ENCODE measurements at regions not wholly inside any gene's neighbourhood (a gene's known extent, or its start where the extent isn't known, plus 50 kb on each side); places are given as distances from the start of the nearest gene placed in this dataset.
A peak's percentile ranks its signal among the peaks of the same experiment; 100 is the strongest.

DNA sequence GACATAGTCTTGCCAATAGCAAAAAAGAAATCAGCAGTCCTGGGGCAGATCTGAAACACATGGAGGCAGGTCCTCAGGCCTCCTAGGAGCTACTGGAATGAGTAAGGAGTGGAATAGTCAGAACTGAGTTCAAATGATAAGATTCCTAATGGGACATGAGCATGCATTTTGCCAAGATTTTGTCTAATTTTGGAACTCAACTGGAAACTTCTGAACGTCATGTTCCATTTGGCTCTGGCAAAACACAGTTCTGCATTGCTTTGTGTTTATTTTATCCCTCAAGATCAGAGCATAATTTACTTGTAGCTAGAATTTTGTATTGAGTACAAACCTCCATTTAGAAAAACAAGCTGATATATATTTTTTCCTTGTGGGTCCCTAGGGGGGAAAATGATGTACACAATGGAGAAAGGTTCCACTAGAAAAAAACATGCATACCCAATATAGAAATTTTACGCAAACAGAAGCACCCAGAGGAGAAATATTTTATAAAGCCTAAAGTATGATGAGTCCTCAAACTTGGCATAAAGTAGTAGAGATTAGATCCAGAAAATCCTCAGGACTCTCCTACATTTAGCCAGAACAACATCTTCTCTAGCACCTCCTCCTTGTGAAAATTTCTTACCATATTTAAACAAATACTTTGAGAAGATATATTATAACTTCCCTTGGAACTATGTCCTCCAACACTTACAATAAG is 149.0 kb upstream of the SERP2 start:
- DNase-seq (ENCODE audit: low read depth, low spot score): no peak
- no peak for TF ChIP-seq CTCF (IDR thresholded peaks at IDR 0.05; ENCODE audit: insufficient read depth, low read length, missing control alignments)
- CTCF ChIA-PET: interaction anchor here (1.3 to 2.0 kb wide), 2 partner anchors 13 to 214 kb away, joined by 5 to 8 read pairs; no protein-coding TSS in a partner anchor
- H3K4me3 ChIP-seq (ENCODE audit: low read depth, low read length): no peak overlapping the region
- POLR2A ChIA-PET: no interaction called here

DNA sequence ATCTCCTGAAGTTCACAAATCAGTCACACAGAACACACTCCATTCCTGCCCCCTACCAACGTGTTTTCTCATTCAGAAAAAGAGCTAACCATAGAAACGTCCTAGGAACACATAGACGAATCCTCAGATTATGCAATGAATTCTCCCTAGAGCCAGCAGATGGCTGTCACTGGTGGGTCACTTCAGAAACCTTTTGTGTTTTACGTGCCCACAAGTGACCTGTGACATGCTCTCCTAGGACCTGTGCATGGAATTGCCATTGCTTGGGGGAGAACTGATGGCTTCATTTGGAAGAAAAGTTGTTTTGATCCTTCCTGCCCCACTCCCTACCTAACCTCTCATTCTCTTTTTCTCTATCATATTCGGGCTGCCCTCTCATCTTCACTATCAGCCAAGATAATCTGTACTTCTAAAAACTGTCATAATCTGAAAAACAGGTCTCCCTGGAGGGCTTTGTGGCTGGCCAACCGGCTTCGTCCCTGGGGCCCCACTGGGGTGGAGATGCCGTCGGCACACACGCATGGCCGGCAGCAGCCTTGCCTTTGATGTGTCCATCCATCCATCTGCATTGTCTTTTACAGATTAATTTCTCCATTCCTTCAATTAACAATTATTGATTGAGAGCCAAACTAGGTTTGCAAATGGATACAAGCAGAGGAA is 144.1 kb upstream of the SERP2 start:
- ChIA-PET POLR2A (no interaction called here), CTCF (interaction anchor here (1.2 kb wide), 1 partner anchor 21 kb away, joined by 3 read pairs; no protein-coding TSS in a partner anchor)
- DNase-seq (ENCODE audit: low read depth, low spot score): no peak
- no peak overlapping the region for H3K4me3 ChIP-seq (ENCODE audit: low read depth, low read length)
- no peak for TF ChIP-seq CTCF (IDR thresholded peaks at IDR 0.05; ENCODE audit: insufficient read depth, low read length, missing control alignments)

DNA sequence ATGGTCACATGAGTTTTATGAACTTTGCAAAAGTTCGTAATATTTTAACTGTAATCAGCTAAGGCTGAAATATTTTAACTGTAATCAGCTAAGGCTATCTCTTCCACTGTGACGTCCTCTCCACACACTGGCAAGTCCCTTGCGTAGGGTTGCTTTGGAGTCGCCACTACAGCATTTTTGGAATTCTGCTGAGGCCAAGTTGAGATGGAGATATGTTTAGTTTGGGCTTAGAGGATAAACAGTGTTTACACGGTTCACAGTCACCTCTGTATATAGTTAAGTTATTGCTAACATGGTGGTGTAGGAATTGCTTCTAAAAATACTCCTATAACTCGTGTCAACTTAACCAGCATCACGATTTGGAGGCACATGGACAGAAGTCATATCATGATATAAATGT is 143.6 kb upstream of the SERP2 start:
- ChIA-PET CTCF (no interaction called here), POLR2A (no interaction called here)
- no peak for TF ChIP-seq CTCF (IDR thresholded peaks at IDR 0.05; ENCODE audit: insufficient read depth, low read length, missing control alignments)
- DNase-seq (ENCODE audit: low read depth, low spot score): no peak
- H3K4me3 ChIP-seq (ENCODE audit: low read depth, low read length): no peak overlapping the region

DNA sequence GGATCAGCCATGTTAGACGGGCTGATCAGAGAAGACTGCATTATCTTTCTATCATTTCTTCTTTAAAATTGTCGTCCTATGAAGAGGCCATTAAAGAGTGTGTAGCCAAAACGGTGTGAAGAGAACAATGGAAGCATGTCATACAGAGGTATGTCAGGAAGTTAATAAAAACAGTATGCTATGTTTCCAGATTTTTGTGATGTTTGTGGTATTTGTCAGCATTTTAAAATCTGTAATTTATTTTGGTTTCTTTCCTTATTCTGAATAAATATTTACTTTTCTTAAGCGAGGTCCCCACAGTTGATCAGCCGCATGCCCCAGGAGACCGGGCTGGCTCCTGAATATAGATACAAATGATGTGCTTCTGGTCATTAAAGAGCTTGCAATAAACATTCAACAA is 142.9 kb upstream of the SERP2 start:
- no peak for TF ChIP-seq CTCF (IDR thresholded peaks at IDR 0.05; ENCODE audit: insufficient read depth, low read length, missing control alignments)
- CTCF ChIA-PET: no interaction called here
- POLR2A ChIA-PET: no interaction called here

DNA sequence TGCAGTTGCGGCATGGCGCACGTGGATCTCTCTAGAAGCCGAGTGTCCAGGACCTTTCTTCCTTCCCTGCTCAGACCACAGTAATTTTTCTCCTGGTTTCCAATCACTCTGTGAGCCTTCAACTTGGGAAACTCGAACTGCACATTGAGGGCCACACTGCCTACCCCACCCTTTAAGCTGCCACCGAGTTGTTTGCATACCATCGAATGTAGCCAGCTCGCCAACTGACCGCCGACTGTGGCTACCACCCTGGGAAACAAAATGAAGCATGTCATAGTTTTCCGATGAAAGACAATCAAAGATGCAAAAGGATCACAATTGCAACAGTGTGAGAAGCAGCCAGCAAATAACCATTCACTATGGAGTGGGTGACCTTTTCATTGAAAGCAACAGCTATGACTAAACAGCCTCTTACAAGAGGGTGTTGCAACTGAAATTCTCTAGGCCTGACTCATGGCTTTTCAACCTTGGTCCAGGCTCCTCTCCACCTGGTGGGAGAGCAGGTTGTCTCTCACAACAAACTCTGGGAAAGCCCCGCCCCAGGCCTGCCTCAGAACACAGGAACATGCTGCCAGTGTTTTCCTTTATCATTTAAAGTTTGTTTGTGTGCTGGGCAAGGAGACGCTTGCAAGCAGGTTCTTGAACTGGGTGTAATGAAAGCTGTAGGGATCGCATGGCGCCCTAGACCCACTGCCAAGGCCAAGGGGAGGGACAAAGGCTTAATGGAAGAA is 141.7 kb upstream of the SERP2 start:
- H3K4me3 ChIP-seq (ENCODE audit: low read depth, low read length): no peak overlapping the region
- ChIA-PET CTCF (no interaction called here), POLR2A (no interaction called here)
- DNase-seq (ENCODE audit: low read depth, low spot score): peak; percentile 62
- no peak for TF ChIP-seq CTCF (IDR thresholded peaks at IDR 0.05; ENCODE audit: insufficient read depth, low read length, missing control alignments)

More for the DNA sequence above, 142.9 kb upstream of the SERP2 start:
- H3K4me3 ChIP-seq (ENCODE audit: low read depth, low read length): no peak overlapping the region
- DNase-seq (ENCODE audit: low read depth, low spot score): no peak

GRCh38 chr13:44232774-44233173 is 140.8 kb upstream of the SERP2 start:
- no peak for TF ChIP-seq CTCF (IDR thresholded peaks at IDR 0.05; ENCODE audit: insufficient read depth, low read length, missing control alignments)
- no peak for DNase-seq (ENCODE audit: low read depth, low spot score)
- H3K4me3 ChIP-seq (ENCODE audit: low read depth, low read length): no peak overlapping the region
- CTCF ChIA-PET: no interaction called here
- POLR2A ChIA-PET: no interaction called here

Data from AG04449 (cell line).